AG09319 (cell line): ENCODE measurements at regions not wholly inside any gene's neighbourhood (a gene's known extent, or its start where the extent isn't known, plus 50 kb on each side); places are given as distances from the start of the nearest gene placed in this dataset.
"Not testable (repeated sequence)": the region's sequence is repeated elsewhere in the genome, so short reads cannot be mapped to it uniquely, and the experiment has no call there.

Source experiments
- DNase-seq: peaks from one replicate; pipeline ENCODE4 v3.0.0-alpha.2; 2010; ENCODE audit warnings: low read depth; ENCODE audit errors: extremely low read depth
- TF ChIP-seq, protein P1 (sequence below): IDR thresholded peaks from 2 replicates; pipeline ENCODE4 v1.5.1; 2011; ENCODE audit warnings: low read depth, mild to moderate bottlenecking, inconsistent platforms, low read length, moderate library complexity

DNA sequence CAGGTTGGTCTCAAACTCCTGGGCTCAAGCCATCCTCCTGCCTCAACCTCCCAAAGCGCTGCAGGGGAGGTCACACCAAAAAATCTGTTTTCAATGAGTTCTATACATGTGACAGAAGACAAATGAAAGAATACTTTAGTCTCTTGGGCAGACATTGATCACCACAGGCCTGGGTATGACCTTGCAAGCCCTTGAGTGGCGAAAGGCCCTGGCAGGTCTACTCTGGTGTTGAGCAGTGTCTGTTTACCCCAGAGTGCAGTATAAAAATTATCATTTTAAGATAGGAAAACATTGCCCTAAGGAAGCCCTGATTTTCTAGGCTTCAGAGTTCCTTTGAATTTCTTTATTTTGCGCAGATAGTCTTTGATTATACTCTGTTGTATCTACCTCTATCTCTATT, 61.6 kb upstream of the GBE1 start:
- TF ChIP-seq, protein P1, sequence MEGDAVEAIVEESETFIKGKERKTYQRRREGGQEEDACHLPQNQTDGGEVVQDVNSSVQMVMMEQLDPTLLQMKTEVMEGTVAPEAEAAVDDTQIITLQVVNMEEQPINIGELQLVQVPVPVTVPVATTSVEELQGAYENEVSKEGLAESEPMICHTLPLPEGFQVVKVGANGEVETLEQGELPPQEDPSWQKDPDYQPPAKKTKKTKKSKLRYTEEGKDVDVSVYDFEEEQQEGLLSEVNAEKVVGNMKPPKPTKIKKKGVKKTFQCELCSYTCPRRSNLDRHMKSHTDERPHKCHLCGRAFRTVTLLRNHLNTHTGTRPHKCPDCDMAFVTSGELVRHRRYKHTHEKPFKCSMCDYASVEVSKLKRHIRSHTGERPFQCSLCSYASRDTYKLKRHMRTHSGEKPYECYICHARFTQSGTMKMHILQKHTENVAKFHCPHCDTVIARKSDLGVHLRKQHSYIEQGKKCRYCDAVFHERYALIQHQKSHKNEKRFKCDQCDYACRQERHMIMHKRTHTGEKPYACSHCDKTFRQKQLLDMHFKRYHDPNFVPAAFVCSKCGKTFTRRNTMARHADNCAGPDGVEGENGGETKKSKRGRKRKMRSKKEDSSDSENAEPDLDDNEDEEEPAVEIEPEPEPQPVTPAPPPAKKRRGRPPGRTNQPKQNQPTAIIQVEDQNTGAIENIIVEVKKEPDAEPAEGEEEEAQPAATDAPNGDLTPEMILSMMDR = no peak
- no peak for DNase-seq

DNA sequence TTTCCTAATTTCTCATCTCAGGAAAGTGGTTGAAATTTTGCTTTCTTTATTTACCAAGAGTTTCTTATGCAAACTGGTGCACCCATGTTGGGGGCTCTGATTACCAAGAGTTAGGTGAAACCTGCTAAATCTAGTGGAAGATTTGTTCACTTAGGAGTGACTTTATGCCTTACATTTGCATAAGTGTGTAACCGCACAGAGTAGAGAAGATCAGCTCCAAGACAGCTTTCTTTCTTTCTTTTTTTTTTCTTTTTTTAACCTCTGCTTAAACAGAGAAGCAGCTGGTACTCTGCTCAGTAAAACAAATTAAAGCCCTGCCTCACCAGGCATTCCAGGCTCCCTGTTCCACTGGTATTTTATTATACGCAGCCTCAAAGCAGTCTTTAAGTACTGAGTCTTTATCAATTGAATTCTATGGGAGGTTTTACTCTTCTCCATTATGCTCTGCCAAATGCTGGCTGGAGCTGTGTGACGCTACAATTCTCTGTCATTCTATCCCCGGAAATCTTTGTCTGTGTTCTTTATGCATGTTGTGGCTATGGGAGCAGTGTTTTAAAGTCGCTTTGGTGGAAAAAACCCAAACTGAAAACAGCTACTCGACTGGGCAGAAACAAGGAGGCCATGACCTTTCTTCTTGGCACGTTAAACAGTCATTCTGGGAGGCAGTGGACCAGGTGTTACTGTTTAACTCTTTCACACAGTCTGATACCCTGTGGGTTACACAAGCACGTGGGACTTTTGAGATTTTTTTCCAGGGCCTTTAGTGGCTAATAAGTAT, 55.2 kb upstream of the GBE1 start:
- DNase-seq = peak; percentile 70
- TF ChIP-seq, protein P1 = no peak

GRCh38 chr3:81812098-81812497, 50.7 kb upstream of the GBE1 start:
- not testable (repeated sequence) for DNase-seq
